ENCODE measurements at regions not wholly inside any gene's neighbourhood (a gene's known extent, or its start where the extent isn't known, plus 50 kb on each side); places are given as distances from the start of the nearest gene placed in this dataset.

DNA sequence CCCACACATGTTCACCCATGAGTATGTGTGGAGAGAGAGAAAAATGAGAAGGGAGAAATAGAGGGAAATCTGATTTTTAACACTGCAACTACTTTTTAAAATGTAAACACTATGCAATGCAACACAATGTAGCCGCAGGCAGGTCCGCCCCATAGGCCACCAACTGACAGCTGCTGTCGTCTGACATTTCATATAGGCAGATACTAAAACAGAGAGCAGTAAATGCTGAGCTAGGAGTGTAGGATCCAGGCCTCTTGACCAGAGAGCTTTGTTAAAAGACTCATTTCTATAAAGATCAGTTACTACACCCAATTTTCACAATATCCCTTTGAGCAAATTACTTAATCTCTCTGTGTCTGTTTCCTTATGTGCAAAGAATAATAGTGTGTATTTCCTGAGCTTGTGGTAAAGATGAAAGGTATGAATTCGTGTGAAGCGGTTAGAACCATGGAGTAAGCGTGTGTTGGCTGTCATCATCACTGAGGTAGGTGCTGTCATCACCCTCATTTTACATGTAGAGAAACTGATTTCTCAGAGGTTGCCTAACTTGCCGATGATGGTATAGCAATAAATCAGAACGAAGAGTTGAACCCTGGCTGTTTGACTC is 55.2 kb upstream of the PDE8B start (continued):
- TF ChIP-seq, protein P1, sequence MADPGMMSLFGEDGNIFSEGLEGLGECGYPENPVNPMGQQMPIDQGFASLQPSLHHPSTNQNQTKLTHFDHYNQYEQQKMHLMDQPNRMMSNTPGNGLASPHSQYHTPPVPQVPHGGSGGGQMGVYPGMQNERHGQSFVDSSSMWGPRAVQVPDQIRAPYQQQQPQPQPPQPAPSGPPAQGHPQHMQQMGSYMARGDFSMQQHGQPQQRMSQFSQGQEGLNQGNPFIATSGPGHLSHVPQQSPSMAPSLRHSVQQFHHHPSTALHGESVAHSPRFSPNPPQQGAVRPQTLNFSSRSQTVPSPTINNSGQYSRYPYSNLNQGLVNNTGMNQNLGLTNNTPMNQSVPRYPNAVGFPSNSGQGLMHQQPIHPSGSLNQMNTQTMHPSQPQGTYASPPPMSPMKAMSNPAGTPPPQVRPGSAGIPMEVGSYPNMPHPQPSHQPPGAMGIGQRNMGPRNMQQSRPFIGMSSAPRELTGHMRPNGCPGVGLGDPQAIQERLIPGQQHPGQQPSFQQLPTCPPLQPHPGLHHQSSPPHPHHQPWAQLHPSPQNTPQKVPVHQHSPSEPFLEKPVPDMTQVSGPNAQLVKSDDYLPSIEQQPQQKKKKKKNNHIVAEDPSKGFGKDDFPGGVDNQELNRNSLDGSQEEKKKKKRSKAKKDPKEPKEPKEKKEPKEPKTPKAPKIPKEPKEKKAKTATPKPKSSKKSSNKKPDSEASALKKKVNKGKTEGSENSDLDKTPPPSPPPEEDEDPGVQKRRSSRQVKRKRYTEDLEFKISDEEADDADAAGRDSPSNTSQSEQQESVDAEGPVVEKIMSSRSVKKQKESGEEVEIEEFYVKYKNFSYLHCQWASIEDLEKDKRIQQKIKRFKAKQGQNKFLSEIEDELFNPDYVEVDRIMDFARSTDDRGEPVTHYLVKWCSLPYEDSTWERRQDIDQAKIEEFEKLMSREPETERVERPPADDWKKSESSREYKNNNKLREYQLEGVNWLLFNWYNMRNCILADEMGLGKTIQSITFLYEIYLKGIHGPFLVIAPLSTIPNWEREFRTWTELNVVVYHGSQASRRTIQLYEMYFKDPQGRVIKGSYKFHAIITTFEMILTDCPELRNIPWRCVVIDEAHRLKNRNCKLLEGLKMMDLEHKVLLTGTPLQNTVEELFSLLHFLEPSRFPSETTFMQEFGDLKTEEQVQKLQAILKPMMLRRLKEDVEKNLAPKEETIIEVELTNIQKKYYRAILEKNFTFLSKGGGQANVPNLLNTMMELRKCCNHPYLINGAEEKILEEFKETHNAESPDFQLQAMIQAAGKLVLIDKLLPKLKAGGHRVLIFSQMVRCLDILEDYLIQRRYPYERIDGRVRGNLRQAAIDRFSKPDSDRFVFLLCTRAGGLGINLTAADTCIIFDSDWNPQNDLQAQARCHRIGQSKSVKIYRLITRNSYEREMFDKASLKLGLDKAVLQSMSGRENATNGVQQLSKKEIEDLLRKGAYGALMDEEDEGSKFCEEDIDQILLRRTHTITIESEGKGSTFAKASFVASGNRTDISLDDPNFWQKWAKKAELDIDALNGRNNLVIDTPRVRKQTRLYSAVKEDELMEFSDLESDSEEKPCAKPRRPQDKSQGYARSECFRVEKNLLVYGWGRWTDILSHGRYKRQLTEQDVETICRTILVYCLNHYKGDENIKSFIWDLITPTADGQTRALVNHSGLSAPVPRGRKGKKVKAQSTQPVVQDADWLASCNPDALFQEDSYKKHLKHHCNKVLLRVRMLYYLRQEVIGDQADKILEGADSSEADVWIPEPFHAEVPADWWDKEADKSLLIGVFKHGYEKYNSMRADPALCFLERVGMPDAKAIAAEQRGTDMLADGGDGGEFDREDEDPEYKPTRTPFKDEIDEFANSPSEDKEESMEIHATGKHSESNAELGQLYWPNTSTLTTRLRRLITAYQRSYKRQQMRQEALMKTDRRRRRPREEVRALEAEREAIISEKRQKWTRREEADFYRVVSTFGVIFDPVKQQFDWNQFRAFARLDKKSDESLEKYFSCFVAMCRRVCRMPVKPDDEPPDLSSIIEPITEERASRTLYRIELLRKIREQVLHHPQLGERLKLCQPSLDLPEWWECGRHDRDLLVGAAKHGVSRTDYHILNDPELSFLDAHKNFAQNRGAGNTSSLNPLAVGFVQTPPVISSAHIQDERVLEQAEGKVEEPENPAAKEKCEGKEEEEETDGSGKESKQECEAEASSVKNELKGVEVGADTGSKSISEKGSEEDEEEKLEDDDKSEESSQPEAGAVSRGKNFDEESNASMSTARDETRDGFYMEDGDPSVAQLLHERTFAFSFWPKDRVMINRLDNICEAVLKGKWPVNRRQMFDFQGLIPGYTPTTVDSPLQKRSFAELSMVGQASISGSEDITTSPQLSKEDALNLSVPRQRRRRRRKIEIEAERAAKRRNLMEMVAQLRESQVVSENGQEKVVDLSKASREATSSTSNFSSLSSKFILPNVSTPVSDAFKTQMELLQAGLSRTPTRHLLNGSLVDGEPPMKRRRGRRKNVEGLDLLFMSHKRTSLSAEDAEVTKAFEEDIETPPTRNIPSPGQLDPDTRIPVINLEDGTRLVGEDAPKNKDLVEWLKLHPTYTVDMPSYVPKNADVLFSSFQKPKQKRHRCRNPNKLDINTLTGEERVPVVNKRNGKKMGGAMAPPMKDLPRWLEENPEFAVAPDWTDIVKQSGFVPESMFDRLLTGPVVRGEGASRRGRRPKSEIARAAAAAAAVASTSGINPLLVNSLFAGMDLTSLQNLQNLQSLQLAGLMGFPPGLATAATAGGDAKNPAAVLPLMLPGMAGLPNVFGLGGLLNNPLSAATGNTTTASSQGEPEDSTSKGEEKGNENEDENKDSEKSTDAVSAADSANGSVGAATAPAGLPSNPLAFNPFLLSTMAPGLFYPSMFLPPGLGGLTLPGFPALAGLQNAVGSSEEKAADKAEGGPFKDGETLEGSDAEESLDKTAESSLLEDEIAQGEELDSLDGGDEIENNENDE (IDR thresholded peaks at IDR 0.05; ENCODE audit: insufficient replicate concordance, low read length) = no peak
- TF ChIP-seq SP1 (IDR thresholded peaks at IDR 0.05; ENCODE audit: low read depth, low read length) = no peak
- no peak for TF ChIP-seq SRF (IDR thresholded peaks at IDR 0.05; ENCODE audit: low read depth, low read length)
- no peak for TF ChIP-seq RAD21 (IDR thresholded peaks at IDR 0.05 in 1 of 2, conservative IDR thresholded peaks at IDR 0.05 in 1 of 2; ENCODE audit: low read depth in 2 of 2, low read length in 2 of 2)
- no peak for TF ChIP-seq HDAC6 (IDR thresholded peaks at IDR 0.05; ENCODE audit: low read depth, low read length)
- TF ChIP-seq ASH2L (IDR thresholded peaks at IDR 0.05; ENCODE audit: low read length) = no peak
- no peak for TF ChIP-seq KDM1A (IDR thresholded peaks at IDR 0.05; ENCODE audit: borderline replicate concordance, low read length)
- TF ChIP-seq EZH2 (IDR thresholded peaks at IDR 0.05; ENCODE audit: low read depth, low read length, severe bottlenecking) = no peak
- no peak for TF ChIP-seq KDM4A (IDR thresholded peaks at IDR 0.05; ENCODE audit: low read depth, low read length, severe bottlenecking)
- TF ChIP-seq PHF8 (conservative IDR thresholded peaks at IDR 0.05; ENCODE audit: low read depth, low read length) = no peak

Data from H1 (cell line).